ENCODE measurements at regions not wholly inside any gene's neighbourhood (a gene's known extent, or its start where the extent isn't known, plus 50 kb on each side); places are given as distances from the start of the nearest gene placed in this dataset.

DNA sequence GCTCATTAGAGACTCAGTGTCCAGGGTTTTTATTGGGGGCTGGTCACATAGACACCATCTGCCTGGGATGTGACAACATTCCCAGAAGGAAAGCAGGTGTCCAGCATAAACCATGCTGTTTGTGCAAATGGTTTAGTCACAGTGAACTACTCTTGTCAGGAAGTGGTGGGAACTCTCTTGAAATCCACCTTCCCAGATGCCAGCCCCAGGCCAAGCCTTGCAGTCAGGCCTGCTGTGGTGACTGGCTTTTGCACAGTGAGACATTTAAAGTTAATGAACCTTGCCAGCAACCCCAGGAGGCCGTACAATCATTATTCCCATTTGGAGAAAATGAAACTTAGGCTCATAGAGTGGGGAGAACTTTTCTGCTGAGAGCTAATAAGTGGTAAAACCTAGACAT, 242.5 kb upstream of the KCNG1 start:
- no peak for DNase-seq

DNA sequence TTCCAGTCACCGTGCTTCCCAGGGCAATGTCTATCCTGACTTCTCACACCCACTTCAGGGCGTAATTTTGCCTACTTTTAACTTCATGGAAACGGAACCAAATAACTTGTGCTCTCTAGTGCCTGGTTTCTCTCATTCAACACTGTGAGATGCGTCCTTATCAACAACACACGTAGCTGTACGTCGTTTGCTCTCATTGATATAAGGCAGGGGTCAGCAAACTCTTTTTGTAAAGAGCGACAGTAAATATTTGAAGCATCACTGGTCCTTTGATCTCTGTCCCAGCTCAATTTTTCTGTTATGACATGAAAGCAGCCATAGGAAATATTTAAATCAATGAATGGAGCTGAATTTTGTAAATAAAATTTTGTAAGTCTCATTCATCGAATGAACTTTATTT, 239.3 kb upstream of the KCNG1 start:
- no peak for DNase-seq

DNA sequence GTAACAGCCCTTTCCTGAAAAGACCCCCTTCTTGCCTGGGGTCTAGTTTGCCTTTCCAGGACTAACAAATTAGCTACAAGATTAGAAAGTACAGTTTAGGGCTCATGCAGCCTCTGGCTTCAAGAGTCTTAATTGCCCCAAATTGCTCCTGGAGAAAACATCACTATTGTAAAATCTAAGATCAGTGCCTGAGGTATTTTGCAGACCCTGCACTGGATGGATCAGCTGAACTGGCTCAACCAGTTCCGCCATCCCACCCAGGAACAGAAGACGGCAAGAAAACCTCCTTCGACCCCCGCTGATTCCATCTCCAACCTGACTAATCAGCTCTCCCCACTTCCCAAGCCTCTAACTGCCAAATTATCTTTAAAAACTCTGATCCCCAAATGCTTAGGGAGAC, 236.5 kb upstream of the KCNG1 start:
- no peak for DNase-seq

DNA sequence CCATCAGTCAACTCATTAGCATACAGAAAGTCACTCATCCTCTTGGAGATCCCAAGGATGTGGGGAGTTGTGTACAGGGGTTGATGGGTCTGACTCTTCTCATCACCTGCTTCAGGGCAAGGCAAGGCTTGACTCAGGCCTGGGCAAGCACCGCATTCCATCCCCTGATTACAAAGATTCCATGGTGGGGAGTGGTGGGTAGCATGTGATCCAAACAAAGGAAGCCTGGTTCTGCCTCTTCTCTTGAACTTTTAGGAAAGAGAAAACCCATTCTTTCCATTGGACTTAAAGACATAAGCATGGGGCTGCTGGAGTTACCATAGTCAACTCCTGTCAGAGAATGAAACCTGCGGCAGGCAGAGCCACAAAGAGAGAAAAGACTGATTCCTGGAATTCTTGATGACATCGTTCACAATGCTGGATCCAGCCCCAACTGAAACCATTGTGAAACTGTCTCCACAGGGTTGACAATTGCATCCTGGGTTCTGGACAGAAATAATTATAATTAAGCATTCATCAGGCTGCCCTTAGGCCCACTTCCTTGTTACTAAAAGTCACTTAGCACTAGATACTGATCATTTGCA, 235.8 kb upstream of the KCNG1 start:
- no peak for DNase-seq

DNA sequence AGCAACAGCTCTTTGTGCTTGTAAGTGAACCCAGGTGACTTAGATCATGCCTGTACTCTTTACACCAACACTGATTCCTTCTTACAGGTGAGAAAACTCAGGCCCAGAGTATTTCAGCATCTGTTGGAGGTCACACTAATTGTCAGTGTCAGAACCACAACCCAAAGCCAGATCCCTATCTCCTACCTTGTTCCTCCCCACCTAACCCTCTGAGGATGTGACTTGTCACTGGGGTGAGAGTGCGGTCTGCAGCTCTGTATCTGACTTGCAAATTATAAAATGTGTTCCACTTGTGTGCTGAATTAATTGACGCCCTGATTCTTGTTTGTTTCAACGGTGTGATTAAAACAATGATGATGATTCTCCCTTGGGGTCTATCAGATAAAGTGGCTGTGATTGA, 232.5 kb upstream of the KCNG1 start:
- no peak for DNase-seq

DNA sequence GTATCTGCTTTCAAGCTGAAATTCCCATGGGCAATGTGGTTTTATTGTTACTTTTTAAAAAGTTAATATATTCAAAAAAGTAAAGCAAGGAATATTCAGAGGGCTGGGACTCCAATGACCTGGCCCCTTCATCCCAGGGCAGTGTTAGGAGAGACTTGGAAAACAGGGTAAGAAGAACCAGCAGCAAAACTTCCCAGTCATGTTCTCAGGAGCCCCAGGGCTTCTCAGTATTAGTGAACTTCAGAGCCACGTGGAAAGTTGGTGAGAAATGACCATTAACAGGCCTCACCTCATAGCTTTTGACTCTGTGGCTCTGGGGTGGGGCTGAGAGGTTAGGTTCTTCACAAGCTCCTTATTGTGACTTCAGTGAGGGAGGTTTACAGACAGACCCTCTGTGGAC, 230.4 kb upstream of the KCNG1 start:
- no peak for DNase-seq

DNA sequence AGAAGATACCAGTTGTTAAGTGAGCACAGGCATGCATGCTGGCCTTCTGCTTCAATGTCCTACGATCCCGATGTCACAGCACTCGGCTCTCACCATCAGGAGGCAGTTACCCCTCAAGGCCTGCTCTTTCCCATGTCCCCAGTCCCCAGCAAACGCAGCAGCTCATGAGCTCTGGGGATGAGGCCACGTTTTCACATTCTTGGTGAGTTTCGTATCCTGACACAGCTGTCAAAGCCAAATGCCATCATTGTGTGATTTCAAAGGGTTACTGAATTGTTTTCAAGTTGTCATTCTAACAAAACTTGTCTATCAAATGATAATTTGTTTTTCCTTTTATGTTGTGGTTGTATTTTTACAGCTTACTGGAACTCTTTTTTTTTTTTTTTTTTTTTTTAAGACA, 226.9 kb upstream of the KCNG1 start:
- no peak for DNase-seq

DNA sequence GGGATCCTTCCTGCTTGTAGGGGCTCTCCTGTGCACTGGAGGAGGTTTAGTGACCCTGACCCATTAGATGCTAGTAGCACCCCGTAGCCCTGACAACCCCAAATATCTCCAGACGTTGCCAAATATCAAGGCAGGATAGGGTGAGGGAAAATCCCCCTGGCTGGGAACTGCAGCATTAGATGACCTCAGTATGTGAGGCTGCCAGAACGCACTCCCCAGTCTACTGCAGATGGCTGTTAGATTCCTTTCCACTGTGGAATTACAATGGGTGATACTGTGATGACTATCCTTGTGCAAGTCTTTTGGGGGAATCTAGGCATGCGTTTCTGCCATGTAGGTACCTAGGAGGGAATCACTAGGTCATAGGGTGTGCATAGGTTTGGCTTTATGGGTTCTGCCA, 226.3 kb upstream of the KCNG1 start:
- no peak for DNase-seq

DNA sequence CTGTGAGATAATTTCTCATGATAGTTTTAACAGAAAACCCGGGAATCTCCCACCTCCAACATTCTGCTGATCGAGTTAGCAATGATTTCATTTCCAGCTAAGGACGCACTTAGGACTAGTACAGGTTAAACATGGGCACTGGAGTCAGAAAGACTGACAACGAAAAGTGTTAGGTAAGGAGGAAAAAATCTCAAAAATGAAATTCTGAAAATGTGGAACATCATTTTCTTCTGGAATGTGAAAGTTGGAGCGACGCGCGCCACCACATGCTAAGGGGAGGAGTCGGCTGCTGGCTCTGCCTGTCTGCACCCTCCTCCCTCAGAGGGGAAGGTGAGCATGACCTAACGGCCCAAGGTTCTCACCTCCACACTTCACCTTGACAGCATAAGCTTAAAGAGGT, 221.6 kb upstream of the KCNG1 start:
- DNase-seq: no peak

DNA sequence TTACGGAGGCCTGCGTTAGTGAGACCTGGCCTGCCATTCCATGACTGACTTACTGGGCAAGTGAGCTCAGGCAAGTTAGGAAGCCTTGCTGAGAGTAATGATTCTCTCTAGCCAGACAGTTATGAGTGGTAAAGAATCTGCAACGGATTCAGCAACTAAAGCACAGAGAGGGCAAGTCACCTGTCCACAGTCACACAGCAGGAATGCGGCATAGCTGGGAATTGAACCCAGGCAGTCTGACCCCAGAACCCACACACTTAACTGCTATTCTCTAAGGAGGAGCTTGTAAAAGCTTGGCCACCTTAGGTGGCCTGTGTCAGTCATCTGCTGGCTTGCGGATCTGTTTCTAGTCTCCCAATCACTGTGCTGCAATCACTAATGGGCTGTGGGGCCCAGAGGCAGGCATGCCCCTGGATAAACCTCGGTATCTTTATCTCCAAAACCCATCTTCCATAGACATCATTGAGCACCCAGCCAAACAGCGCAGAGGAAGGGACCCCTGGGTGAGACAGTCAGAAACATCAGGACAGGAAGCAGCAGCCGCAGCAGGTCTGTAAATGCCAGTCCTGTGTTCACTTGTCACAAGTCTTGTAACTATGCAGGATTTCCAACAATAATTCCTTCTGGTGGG, 215.9 kb upstream of the KCNG1 start:
- no peak for DNase-seq

DNA sequence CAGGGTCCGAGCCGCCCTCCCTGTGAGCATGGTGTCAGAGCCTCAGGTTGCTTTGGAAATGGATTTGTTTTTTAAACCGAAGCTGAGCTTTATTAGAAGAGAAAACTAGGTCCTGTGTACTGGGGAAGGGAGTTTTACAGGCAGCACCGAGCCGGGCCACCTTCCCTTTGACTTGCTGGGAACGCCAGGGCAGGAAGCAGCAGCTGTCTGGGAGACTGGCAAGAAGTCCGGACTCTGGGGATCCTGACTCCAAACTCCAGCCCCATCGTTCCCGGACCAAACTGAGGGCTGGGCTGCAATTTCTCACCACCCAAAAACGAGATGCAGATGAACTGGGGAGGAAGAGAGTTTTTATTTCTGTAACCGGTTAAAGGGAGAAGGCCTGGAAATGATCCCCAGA, 214.9 kb upstream of the KCNG1 start:
- no peak for DNase-seq

DNA sequence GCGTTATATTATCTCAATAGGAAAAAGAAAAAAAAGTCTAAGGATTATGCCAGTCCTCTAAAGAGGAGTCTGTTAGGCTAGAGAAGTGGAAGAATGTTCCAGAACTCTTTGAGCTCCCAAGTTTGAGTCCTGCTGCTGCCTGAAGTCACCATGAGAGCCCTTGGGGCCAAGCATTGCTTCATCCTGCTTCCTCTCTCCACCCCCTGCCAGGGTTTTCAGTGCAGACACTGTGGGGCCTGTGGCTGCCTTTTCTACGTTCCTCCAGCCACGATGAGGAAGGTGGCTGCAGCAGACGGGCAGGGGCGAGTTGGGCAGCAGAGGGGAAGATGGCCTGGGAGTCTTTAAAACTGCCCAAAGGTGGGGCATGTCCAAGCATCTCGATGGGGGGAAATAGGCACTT, 214.4 kb upstream of the KCNG1 start:
- DNase-seq: no peak

DNA sequence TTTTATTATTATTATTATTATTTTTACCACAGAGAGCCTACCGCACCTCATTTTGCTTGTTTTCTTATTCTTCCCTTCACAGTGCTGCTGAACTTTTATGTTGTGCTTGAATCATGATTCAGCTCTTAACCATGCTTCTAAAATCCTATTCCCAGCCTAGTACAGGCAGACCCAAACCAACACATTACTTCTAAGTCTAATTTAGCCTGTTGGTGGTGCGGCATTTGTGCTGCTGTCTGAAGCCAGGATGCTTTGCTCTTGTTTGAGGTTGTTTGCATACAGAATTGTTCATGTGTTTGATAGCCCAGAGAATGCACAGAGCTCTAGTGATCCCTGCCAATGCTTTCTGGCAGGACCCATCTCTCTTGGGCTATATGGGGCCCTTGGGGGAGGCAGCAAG, 213.5 kb upstream of the KCNG1 start:
- DNase-seq: no peak

DNA sequence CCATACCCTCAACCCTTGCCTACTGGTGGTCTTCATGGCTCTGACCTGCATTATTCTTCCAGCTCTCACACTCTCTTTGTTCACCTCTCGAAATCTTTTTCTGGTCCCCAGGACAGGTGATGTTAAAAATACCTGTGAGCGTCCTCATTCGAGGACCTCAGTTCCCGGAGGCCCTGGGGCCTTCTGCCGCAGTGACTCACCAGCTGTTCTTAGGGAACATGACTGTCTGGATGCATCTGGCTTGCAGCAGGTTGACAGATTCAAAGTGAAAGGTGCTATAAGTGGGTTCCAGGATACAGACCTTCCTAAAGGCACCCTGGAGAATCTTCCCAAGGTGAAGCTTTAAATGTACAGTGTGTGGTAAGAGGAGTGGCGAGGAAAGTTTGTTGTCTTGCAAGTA, 210.4 kb upstream of the KCNG1 start:
- no peak for DNase-seq

DNA sequence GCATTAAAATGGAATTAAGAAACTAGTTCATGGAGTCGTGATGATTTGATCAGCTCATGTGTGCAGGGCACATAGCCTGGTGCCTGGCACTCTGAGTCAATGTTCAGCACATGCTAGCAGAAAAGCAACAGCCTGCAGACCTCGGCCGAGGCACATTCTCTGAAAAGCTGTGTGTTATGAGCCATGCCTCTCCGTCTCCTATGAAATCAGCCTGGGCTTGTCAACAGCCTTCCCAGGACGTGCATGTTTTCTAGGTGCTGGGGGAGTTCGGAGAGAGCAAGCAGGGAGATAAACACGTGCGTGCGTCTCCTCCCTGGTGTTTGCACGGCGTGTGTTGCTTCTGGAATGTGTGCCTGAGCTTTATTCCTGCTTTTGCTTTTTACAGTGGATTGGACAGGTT, 207.8 kb upstream of the KCNG1 start:
- no peak for DNase-seq

DNA sequence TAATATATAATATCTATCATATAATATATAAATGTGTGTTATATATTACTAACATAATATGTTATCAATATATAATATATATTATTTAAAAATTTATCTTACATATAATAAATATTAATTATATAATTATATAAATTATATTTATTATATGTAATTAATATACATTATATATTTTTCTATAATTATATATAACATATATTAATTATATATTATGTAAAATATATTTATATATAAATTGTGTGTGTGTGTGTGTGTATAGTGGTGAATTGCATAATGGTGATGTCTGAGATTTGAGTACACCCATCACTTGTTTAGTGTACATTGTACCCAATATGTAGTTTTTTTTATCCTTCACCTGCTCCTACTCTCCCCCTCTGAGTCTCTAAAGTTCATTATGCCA, 205.9 kb upstream of the KCNG1 start:
- DNase-seq: no peak

DNA sequence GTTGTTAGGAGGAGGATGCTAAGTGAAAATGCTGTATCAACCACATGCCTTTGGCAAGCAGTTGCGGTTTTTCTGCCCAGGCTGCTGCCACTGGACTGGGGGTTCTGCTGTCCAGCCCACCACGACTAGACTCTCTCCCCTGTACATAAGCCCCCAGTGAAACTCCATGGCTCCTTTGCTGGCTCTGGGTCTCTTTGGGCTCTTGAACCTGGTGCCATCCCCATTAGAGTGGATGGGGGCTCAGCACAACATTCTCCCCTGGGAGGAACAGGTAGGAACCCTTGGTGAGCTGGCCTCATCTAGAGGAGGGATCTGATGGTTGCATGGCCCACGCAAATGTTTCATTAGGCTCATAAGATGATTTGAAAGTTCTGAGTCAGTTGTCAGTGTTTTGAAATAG, 204.8 kb upstream of the KCNG1 start:
- DNase-seq: no peak

DNA sequence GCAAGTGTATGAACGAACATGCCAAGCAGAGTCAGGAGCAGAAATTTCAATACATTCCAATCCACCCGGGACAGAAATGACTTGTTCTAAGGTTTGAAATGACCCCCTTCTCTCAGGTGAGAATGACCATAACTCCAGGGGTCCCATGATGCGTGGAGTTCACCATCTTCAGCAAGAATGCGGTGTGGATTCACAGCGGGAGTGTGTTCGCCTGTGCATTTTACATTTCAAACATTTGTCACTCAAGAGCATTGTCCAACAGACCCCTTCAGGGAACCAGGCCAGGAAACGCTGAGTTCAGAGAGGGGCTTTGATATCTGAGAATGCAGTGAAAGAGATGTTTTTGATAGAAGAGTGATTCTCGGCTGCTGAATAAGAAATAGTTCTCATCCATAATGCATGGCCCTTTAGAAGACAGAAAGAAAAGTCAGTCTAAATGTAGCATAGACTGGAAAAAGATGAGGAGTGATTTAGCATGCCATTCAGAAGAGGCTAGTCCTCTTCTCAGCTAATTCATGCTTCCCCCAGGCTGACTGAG, 200.3 kb upstream of the KCNG1 start:
- no peak for DNase-seq

DNA sequence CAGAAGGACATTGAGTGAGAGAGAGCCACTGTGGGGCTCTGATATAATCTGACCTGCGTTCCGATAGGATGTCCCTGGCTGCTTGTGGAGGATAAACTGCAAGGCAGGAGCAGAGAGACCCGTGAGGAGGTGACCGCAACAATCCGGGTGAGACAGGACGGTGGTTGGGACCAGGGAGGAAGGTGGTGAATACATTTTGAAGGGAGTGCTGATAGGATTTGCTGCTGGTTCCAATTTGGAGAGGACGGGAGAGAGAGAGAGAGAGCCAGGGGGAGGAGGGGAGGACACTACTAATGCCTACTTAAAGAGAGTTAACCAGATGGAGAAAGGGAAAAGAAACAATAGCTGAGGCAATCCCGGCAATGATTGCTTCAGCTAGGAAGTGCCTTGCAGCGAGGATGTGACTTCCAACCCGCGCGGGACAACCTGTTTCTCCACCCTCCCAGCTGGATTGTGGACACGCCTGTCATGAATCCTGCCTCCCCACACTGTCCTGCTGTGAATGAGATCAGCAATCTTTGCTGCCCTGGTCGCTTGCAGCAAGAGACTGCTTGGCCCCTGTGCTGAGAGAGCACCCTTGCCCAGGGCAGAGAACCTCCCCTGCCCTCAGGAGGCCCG, 199.0 kb upstream of the KCNG1 start:
- DNase-seq: no peak

DNA sequence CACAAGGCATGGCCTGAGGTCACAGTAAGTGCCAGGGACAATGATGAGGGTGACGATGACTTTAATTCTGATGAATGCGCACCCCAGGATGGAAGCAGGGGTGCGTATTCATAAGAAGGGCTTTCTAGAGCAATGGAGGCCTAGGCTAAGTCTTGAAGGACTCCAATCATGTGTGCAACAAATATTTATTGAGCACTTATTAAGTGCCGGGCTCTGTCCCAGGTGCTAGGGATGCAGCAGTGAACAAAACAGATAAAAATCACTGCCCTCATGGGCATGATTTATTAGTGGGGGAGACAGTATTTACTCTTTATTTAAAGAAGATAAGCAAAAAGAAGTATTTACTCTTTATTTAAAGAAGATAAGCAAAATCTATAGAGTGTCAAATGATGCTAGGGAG, 198.2 kb upstream of the KCNG1 start:
- no peak for DNase-seq

DNA sequence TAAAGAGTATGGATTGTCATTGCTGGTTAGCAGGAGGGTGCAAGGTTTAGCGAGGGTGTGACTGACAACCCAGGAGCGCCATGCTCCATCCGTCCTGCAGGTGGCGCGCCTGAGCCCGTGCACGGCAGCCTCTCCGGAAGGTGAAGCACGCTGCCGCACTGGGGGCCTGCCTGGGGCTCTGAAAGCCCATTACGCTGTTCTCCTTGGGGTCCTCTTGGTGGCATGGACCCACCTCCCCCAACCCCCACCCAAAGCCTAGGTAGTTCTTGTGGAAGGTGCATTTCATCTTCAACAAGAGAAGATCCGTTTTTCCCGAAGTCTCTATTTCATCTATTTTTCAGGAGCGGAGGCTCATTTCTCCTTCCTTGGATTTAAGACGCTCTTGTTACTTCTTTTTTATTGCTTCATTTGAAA, 197.4 kb upstream of the KCNG1 start:
- DNase-seq: no peak

DNA sequence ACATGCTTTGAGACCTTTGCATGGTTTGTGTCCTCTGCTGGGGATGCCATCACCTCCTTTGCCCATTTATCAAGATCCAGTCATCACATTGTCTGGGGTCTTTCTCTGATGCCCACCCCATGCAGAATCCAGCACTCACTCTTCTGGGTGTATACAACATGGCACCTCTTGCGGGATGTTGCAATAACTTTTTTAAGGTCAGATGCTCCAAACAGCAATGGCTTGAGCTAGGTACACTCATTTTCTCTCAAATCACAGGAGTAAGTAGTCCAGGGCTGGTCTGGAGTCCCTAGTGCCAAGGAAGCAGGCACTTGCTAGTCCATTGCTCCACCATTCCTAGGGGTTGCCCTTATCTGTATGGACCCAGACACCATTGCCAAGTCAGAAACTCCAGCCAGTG, 196.6 kb upstream of the KCNG1 start:
- no peak for DNase-seq

DNA sequence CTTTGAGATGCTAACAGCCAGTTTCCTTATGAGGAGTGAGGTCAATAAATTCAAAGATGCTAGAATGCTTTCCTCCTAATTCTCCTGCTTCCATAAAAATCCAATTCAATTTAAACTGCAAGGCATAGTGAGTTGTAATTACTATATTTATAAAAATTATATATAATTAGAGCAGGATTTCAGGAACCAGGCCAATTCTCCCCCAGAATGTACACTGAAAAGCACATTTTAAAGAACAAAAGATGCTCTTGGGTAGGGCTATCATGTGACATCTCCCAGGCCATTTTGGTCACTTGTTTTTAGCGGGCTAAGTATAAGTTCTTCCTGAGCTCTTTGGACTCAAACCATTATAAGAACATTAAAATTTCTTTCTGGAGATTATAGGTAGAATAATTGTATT, 195.7 kb upstream of the KCNG1 start:
- no peak for DNase-seq

DNA sequence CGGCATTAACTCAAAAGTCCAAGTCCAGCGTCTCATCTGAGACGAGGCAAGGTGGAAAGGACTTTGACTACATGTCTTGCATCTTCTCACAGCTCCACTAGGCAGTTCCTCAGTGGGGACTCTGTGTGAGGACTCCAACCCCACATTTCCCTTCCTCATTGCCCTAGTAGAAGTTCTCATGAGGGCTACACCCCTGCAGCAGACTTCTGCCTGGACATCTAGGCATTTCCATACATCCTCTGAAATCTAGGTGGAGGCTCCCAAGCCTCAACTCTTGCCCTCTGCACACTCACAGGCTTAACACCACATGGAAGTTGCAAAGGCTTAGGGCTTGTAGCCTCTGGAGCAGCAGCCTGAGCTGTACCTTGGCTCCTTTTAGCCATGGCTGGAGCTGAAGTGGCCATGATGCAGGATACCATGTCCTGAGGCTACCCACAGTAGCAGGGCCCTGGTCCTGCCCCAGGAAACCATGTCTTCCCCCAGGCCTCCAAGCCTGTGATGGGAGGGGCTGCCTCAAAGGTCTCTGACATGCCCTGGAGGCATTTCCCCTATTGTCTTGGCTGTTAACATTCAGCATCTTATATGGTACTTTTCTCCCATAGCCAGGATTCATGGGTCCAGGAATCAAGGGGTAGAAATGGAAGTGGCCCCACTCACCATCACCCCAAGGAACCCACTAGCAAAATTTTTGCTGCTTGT, 194.6 kb upstream of the KCNG1 start:
- DNase-seq: no peak
